Smooth muscle cell of the brain vasculature (primary cell): ENCODE measurements at regions not wholly inside any gene's neighbourhood (a gene's known extent, or its start where the extent isn't known, plus 50 kb on each side); places are given as distances from the start of the nearest gene placed in this dataset.

Experiments
- DNase-seq: peaks from one replicate; pipeline ENCODE4 v3.0.0-alpha.2; 2012; ENCODE audit warnings: low read depth, low spot score

DNA sequence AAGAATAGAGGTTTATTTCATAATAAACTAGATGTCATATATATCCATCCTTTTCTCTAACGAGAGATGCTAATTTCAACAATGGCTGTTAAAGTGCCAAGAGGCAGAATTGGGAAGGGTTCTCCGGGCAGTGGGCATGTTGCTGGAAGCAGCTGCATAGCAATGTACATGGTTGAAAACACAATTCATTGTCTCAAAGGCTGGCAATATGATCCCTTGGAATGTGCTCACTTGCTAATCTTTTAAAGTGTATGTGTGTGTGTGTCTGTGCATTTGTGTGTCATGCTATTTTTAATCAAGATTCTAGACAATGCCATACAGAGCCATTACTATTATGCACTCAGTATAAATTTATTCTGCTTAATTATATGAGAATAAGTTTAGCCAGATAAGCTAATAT, 1020.3 kb downstream of the NAALADL2 start:
- DNase-seq: no peak

DNA sequence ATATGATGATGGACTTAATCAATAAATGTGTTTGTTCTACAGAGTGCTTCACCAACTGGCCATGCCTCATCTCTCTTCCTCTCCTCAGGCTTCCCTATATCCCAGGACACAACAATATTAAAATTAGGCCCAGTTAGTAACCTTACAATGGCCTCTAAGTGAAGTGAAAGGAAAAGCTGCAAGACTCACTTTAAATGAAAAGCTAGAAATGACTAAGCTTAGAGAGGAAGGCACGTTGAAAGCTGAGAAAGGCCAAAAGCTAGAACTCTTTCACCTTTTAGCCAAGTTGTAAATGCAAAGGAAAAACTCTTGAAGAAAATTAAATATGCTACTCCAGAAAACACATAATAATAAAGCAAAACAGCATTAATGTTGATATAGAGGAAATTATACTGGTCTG, 1010.3 kb downstream of the NAALADL2 start:
- DNase-seq: no peak

DNA sequence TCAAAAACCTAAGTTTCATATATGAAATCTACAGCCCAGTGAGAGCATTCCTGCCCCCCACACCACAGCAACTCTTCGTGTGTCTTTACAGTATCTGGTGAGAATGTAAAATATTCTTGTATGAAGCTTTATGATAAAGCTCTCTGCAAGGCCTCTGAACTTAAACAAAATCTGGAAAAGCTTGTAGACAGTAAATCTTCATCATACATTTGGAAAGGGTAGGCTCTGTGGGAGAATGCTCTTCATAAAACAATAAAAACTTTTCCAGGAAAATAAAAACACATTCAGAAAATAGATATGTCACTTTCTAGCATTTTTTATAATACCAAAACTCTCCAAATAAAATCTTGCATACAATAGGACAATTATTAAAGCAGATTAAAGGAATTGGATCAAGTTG, 1009.5 kb downstream of the NAALADL2 start:
- DNase-seq: no peak

DNA sequence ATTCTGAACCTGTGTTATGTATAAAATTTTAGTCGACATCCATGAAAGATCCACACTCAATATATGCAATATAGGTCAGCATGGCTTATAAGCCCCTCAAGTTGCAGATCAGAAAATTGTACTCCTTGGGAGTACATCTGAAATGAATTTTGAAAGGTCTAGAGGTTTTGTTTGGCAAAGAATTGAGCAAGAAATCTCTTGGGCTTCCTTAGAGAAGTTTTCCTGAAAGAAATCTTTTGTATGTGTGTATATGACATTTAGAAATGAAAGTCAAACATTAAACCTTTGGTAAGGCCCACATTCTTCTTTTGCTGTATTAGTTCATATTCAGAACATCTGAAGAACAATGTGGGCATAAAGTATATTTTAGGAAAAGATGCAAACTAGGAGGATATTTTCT, 1006.6 kb downstream of the NAALADL2 start:
- DNase-seq: no peak

DNA sequence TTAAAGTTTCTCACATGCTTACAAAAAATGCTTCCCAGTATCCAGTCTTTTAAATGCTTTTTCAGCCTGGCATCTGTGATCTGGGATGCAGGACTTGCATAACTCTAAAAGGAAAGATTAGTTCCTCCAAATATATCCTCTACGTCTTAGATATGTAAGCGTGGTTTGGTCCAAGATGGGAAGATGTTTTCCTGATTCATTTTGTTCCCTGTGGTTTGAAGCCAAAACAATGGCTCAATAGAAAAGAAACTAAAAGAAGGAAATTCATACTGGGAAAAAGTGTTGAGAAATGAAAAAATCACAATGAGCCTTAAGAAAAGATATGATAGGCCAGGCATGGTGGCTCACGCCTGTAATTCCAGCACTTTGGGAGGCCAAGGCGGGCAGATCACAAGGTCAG, 1002.8 kb downstream of the NAALADL2 start:
- DNase-seq: no peak
